ENCODE measurements at regions not wholly inside any gene's neighbourhood (a gene's known extent, or its start where the extent isn't known, plus 50 kb on each side); places are given as distances from the start of the nearest gene placed in this dataset.
"Not testable (repeated sequence)": the region's sequence is repeated elsewhere in the genome, so short reads cannot be mapped to it uniquely, and the experiment has no call there.

- peak; percentile 59 for ATAC-seq
- no peaks in the 10 kb centered on the region for H3K4me1 ChIP-seq
- no peak for DNase-seq
- TF ChIP-seq, protein P1, sequence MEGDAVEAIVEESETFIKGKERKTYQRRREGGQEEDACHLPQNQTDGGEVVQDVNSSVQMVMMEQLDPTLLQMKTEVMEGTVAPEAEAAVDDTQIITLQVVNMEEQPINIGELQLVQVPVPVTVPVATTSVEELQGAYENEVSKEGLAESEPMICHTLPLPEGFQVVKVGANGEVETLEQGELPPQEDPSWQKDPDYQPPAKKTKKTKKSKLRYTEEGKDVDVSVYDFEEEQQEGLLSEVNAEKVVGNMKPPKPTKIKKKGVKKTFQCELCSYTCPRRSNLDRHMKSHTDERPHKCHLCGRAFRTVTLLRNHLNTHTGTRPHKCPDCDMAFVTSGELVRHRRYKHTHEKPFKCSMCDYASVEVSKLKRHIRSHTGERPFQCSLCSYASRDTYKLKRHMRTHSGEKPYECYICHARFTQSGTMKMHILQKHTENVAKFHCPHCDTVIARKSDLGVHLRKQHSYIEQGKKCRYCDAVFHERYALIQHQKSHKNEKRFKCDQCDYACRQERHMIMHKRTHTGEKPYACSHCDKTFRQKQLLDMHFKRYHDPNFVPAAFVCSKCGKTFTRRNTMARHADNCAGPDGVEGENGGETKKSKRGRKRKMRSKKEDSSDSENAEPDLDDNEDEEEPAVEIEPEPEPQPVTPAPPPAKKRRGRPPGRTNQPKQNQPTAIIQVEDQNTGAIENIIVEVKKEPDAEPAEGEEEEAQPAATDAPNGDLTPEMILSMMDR (IDR thresholded peaks at IDR 0.05) = no peak
- TF ChIP-seq POLR2A (IDR thresholded peaks at IDR 0.05) = no peak
- intact Hi-C loops (cut with DNase I) = no loop called here
- no peak overlapping the region for H3K4me3 ChIP-seq
- no peaks in the 10 kb centered on the region for H3K36me3 ChIP-seq (replicated peaks in 1 of 2; ENCODE audit: insufficient read depth in 1 of 2, low read depth in 2 of 2)
- peak overlapping the region in 1 of 4 donors; percentile 32 for H3K27ac ChIP-seq
- 25 to 26% methylated on average over 2 of the region's 2 CpGs for WGBS, 2 donors
- no peaks in the 10 kb centered on the region for H3K27me3 ChIP-seq
- no peaks in the 10 kb centered on the region for H3K9me3 ChIP-seq
Observed at GRCh38 chr3:165658027-165658426, 179.2 kb downstream of the BCHE start.

GRCh38 chr3:165653130-165653778 lies 184.0 kb downstream of the BCHE start:
- no peak for DNase-seq
- 80 to 82% methylated on average over 1 of the region's 1 CpG for WGBS, 2 donors
- Histone ChIP-seq H3K4me3 (no peak overlapping the region), H3K36me3 (replicated peaks in 1 of 2; ENCODE audit: insufficient read depth in 1 of 2, low read depth in 2 of 2) (no peaks in the 10 kb centered on the region), H3K4me1 (no peaks in the 10 kb centered on the region), H3K27ac (no peak overlapping the region), H3K27me3 (no peaks in the 10 kb centered on the region), H3K9me3 (no peaks in the 10 kb centered on the region)
- no peak for TF ChIP-seq POLR2A (IDR thresholded peaks at IDR 0.05)
- TF ChIP-seq, protein P1 (IDR thresholded peaks at IDR 0.05) = no peak
- intact Hi-C loops (cut with DNase I) = no loop called here
- ATAC-seq = no peak

GRCh38 chr3:165649282-165649681 lies 187.9 kb downstream of the BCHE start:
- H3K4me3 ChIP-seq; H3K4me1 ChIP-seq; H3K36me3 ChIP-seq (replicated peaks in 1 of 2; ENCODE audit: insufficient read depth in 1 of 2, low read depth in 2 of 2); DNase-seq; intact Hi-C loops (cut with DNase I); H3K27ac ChIP-seq; H3K9me3 ChIP-seq; H3K27me3 ChIP-seq; ATAC-seq: not testable (repeated sequence)
- WGBS, 2 donors = 95% methylated on average over 30 of the region's 30 CpGs; no CpG with 5 or more reads in 1 of the 2 donors

DNA sequence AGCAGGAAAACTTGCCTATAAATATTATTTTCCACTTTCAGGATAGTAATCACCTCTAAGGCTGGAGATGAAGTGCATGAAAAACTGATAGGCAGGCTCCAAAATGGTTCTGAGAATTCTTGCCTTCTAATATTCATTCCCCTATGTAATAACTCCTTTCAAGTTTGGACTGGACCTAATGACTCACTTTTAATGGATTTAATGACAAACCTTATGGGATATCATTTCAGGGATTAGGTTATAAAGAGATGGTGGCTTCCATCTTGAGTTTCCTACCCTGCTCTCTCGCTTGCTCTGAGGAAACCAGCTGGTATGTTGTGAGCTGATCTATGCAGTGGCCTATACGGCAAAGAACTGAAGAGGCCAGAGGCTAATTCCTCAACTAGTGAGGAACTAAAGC lies 192.0 kb downstream of the BCHE start:
- no peak for TF ChIP-seq POLR2A (IDR thresholded peaks at IDR 0.05)
- TF ChIP-seq, protein P1 (IDR thresholded peaks at IDR 0.05) = no peak
- no peaks in the 10 kb centered on the region for H3K27me3 ChIP-seq
- no peak overlapping the region for H3K4me3 ChIP-seq
- no peak for DNase-seq
- WGBS, 2 donors = 94 to 100% methylated on average over 2 of the region's 2 CpGs
- H3K4me1 ChIP-seq = peaks cover 5% of the 10 kb centered on the region
- no peak overlapping the region for H3K27ac ChIP-seq
- no peaks in the 10 kb centered on the region for H3K9me3 ChIP-seq
- no peaks in the 10 kb centered on the region for H3K36me3 ChIP-seq (replicated peaks in 1 of 2; ENCODE audit: insufficient read depth in 1 of 2, low read depth in 2 of 2)
- intact Hi-C loops (cut with DNase I) = no loop called here
- ATAC-seq = no peak

- Histone ChIP-seq H3K9me3 (no peaks in the 10 kb centered on the region), H3K27me3 (no peaks in the 10 kb centered on the region), H3K27ac (no peak overlapping the region), H3K4me1 (peaks cover 5% of the 10 kb centered on the region), H3K36me3 (replicated peaks in 1 of 2; ENCODE audit: insufficient read depth in 1 of 2, low read depth in 2 of 2) (no peaks in the 10 kb centered on the region), H3K4me3 (no peak overlapping the region)
- no peak for TF ChIP-seq POLR2A (IDR thresholded peaks at IDR 0.05)
- TF ChIP-seq, protein P1 (IDR thresholded peaks at IDR 0.05) = no peak
- no peak for DNase-seq
- no peak for ATAC-seq
- intact Hi-C loops (cut with DNase I) = no loop called here
- WGBS, 2 donors = 53 to 73% methylated on average over 1 of the region's 1 CpG
Observed at GRCh38 chr3:165644331-165644730, 192.9 kb downstream of the BCHE start.
